HL-60 (cell line): ENCODE measurements at regions not wholly inside any gene's neighbourhood (a gene's known extent, or its start where the extent isn't known, plus 50 kb on each side); places are given as distances from the start of the nearest gene placed in this dataset.

ENCODE experiments used
- DNase-seq, 2 experiments: peaks; one replicate each; pipeline ENCODE4 v3.0.0-alpha.2; 2010 to 2020; ENCODE audit warnings: low read depth in 1 of 2, low spot score in 1 of 2
- H3K27ac ChIP-seq: fragments of 250-450 bp; sonication (Bioruptor Pico); replicated peaks from 2 replicates; pipeline ENCODE4 v1.5.1; 2020; ENCODE audit warnings: mild to moderate bottlenecking, moderate library complexity
- H3K27me3 ChIP-seq: fragments of 250-450 bp; sonication (Bioruptor Pico); 2 replicates; pipeline ENCODE4 v1.5.1; 2021; ENCODE audit warnings: mild to moderate bottlenecking, moderate library complexity; ENCODE audit not compliant: insufficient read depth, poor library complexity, severe bottlenecking
- H3K4me3 ChIP-seq: replicated peaks from 2 replicates; pipeline ENCODE4 v1.5.1; 2011; ENCODE audit warnings: mild to moderate bottlenecking, control low read depth, low read length; ENCODE audit not compliant: insufficient read depth
- GABPA ChIP-seq: IDR thresholded peaks from 2 replicates; pipeline ENCODE4 v1.6.1; 2012; ENCODE audit warnings: low read depth
- POLR2AphosphoS5 ChIP-seq: IDR thresholded peaks from 2 replicates; pipeline ENCODE4 v1.6.1; 2012; ENCODE audit warnings: low read depth
- SPI1 ChIP-seq: IDR thresholded peaks from 2 replicates; pipeline ENCODE4 v1.6.1; 2012; ENCODE audit warnings: low read depth, mild to moderate bottlenecking, borderline replicate concordance
- TF ChIP-seq, protein P1 (sequence below): IDR thresholded peaks from 2 replicates; pipeline ENCODE4 v1.6.1; 2012; ENCODE audit warnings: low read depth; ENCODE audit not compliant: insufficient replicate concordance
- TF ChIP-seq, protein P2 (sequence below): IDR thresholded peaks from one replicate; pipeline ENCODE4 v1.5.1; 2011; ENCODE audit warnings: low read length, control low read depth, inconsistent platforms; ENCODE audit not compliant: insufficient read depth

GRCh38 chr12:93005928-93006392, 76.9 kb upstream of the EEA1 start:
- TF ChIP-seq GABPA (no peak), SPI1 (no peak), POLR2AphosphoS5 (no peak)
- TF ChIP-seq, protein P1, sequence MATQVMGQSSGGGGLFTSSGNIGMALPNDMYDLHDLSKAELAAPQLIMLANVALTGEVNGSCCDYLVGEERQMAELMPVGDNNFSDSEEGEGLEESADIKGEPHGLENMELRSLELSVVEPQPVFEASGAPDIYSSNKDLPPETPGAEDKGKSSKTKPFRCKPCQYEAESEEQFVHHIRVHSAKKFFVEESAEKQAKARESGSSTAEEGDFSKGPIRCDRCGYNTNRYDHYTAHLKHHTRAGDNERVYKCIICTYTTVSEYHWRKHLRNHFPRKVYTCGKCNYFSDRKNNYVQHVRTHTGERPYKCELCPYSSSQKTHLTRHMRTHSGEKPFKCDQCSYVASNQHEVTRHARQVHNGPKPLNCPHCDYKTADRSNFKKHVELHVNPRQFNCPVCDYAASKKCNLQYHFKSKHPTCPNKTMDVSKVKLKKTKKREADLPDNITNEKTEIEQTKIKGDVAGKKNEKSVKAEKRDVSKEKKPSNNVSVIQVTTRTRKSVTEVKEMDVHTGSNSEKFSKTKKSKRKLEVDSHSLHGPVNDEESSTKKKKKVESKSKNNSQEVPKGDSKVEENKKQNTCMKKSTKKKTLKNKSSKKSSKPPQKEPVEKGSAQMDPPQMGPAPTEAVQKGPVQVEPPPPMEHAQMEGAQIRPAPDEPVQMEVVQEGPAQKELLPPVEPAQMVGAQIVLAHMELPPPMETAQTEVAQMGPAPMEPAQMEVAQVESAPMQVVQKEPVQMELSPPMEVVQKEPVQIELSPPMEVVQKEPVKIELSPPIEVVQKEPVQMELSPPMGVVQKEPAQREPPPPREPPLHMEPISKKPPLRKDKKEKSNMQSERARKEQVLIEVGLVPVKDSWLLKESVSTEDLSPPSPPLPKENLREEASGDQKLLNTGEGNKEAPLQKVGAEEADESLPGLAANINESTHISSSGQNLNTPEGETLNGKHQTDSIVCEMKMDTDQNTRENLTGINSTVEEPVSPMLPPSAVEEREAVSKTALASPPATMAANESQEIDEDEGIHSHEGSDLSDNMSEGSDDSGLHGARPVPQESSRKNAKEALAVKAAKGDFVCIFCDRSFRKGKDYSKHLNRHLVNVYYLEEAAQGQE: no peak
- TF ChIP-seq, protein P2, sequence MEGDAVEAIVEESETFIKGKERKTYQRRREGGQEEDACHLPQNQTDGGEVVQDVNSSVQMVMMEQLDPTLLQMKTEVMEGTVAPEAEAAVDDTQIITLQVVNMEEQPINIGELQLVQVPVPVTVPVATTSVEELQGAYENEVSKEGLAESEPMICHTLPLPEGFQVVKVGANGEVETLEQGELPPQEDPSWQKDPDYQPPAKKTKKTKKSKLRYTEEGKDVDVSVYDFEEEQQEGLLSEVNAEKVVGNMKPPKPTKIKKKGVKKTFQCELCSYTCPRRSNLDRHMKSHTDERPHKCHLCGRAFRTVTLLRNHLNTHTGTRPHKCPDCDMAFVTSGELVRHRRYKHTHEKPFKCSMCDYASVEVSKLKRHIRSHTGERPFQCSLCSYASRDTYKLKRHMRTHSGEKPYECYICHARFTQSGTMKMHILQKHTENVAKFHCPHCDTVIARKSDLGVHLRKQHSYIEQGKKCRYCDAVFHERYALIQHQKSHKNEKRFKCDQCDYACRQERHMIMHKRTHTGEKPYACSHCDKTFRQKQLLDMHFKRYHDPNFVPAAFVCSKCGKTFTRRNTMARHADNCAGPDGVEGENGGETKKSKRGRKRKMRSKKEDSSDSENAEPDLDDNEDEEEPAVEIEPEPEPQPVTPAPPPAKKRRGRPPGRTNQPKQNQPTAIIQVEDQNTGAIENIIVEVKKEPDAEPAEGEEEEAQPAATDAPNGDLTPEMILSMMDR: no peak
- Histone ChIP-seq H3K4me3 (no peak overlapping the region), H3K27ac (no peak overlapping the region), H3K27me3 (no peaks in the 10 kb centered on the region)
- no peak for DNase-seq

- DNase-seq: no peak
- no peak overlapping the region for H3K4me3 ChIP-seq
- TF ChIP-seq, protein P1: no peak
- TF ChIP-seq GABPA: no peak
- TF ChIP-seq, protein P2: no peak
- no peak for TF ChIP-seq POLR2AphosphoS5
- TF ChIP-seq SPI1: no peak
- H3K27me3 ChIP-seq: no peaks in the 10 kb centered on the region
- no peak overlapping the region for H3K27ac ChIP-seq
Observed at GRCh38 chr12:93006471-93007208, 77.5 kb upstream of the EEA1 start.

GRCh38 chr12:93007544-93007943, 78.4 kb upstream of the EEA1 start:
- Histone ChIP-seq H3K27me3 (no peaks in the 10 kb centered on the region), H3K4me3 (no peak overlapping the region), H3K27ac (no peak overlapping the region)
- TF ChIP-seq POLR2AphosphoS5 (no peak), SPI1 (no peak), GABPA (no peak)
- TF ChIP-seq, protein P2: no peak
- TF ChIP-seq, protein P1: no peak
- no peak for DNase-seq
